ENCODE measurements at regions not wholly inside any gene's neighbourhood (a gene's known extent, or its start where the extent isn't known, plus 50 kb on each side); places are given as distances from the start of the nearest gene placed in this dataset.

DNA sequence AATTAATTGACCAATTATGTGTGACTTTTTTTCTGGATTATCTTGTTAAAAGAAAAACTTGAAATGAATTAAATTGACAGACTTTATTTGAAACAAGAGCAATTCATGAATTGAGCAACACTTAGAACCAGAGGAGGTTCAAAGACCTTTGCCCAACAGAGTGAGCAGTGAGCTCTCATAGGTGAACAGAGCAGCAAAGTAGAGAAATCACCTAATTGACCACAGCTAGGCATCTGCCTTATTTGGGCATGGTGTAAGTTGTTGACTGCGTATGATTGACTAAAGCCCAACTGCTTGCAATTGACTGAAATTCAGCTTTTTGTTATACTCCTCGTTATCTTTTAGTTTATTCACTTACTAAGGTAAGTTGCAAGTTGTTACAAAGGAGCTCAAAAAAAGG lies 1216.0 kb upstream of the ALCAM start:
- TF ChIP-seq POLR2A (IDR thresholded peaks at IDR 0.05) = no peak
- TF ChIP-seq, protein P1, sequence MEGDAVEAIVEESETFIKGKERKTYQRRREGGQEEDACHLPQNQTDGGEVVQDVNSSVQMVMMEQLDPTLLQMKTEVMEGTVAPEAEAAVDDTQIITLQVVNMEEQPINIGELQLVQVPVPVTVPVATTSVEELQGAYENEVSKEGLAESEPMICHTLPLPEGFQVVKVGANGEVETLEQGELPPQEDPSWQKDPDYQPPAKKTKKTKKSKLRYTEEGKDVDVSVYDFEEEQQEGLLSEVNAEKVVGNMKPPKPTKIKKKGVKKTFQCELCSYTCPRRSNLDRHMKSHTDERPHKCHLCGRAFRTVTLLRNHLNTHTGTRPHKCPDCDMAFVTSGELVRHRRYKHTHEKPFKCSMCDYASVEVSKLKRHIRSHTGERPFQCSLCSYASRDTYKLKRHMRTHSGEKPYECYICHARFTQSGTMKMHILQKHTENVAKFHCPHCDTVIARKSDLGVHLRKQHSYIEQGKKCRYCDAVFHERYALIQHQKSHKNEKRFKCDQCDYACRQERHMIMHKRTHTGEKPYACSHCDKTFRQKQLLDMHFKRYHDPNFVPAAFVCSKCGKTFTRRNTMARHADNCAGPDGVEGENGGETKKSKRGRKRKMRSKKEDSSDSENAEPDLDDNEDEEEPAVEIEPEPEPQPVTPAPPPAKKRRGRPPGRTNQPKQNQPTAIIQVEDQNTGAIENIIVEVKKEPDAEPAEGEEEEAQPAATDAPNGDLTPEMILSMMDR (IDR thresholded peaks at IDR 0.05) = no peak
